ENCODE measurements at regions not wholly inside any gene's neighbourhood (a gene's known extent, or its start where the extent isn't known, plus 50 kb on each side); places are given as distances from the start of the nearest gene placed in this dataset.
"Not testable (repeated sequence)": the region's sequence is repeated elsewhere in the genome, so short reads cannot be mapped to it uniquely, and the experiment has no call there.

- DNase-seq (ENCODE audit: low spot score): no peak
Observed at GRCh38 chrX:114087543-114087942, 496.3 kb upstream of the HTR2C start.

GRCh38 chrX:114077773-114078172 lies 506.1 kb upstream of the HTR2C start:
- DNase-seq (ENCODE audit: low spot score): no peak

- DNase-seq (ENCODE audit: low spot score): no peak
Observed at GRCh38 chrX:114075073-114075673, 508.7 kb upstream of the HTR2C start.

GRCh38 chrX:114073926-114074325 lies 510.0 kb upstream of the HTR2C start:
- no peak for DNase-seq (ENCODE audit: low spot score)

GRCh38 chrX:114071412-114071811 lies 512.5 kb upstream of the HTR2C start:
- no peak for DNase-seq (ENCODE audit: low spot score)

- no peak for DNase-seq (ENCODE audit: low spot score)
Observed at GRCh38 chrX:114065577-114066223, 518.2 kb upstream of the HTR2C start.

GRCh38 chrX:114061226-114061625 lies 522.7 kb upstream of the HTR2C start:
- no peak for DNase-seq (ENCODE audit: low spot score)

- DNase-seq (ENCODE audit: low spot score): no peak
Observed at GRCh38 chrX:114058988-114059418, 524.9 kb upstream of the HTR2C start.

GRCh38 chrX:114057422-114057821 lies 526.5 kb upstream of the HTR2C start:
- DNase-seq (ENCODE audit: low spot score): not testable (repeated sequence)

GRCh38 chrX:114051667-114052315 lies 532.1 kb upstream of the HTR2C start:
- DNase-seq (ENCODE audit: low spot score): no peak

- no peak for DNase-seq (ENCODE audit: low spot score)
Observed at GRCh38 chrX:114050075-114050796, 533.6 kb upstream of the HTR2C start.

- DNase-seq (ENCODE audit: low spot score): no peak
Observed at GRCh38 chrX:114049063-114049462, 534.8 kb upstream of the HTR2C start.

GRCh38 chrX:114047558-114047957 lies 536.3 kb upstream of the HTR2C start:
- no peak for DNase-seq (ENCODE audit: low spot score)

GRCh38 chrX:114046695-114047279 lies 537.1 kb upstream of the HTR2C start:
- no peak for DNase-seq (ENCODE audit: low spot score)

- not testable (repeated sequence) for DNase-seq (ENCODE audit: low spot score)
Observed at GRCh38 chrX:114041470-114041869, 542.4 kb upstream of the HTR2C start.

- DNase-seq (ENCODE audit: low spot score): not testable (repeated sequence)
Observed at GRCh38 chrX:114040661-114041269, 543.1 kb upstream of the HTR2C start.

GRCh38 chrX:114040111-114040510 lies 543.8 kb upstream of the HTR2C start:
- not testable (repeated sequence) for DNase-seq (ENCODE audit: low spot score)

GRCh38 chrX:114038358-114038757 lies 545.5 kb upstream of the HTR2C start:
- no peak for DNase-seq (ENCODE audit: low spot score)

- no peak for DNase-seq (ENCODE audit: low spot score)
Observed at GRCh38 chrX:114037515-114037914, 546.4 kb upstream of the HTR2C start.

- DNase-seq (ENCODE audit: low spot score): no peak
Observed at GRCh38 chrX:114028907-114029662, 554.8 kb upstream of the HTR2C start.

- DNase-seq (ENCODE audit: low spot score): no peak
Observed at GRCh38 chrX:114017086-114017485, 566.8 kb upstream of the HTR2C start.

Measured in GM03348 (cell line).